ENCODE measurements at regions not wholly inside any gene's neighbourhood (a gene's known extent, or its start where the extent isn't known, plus 50 kb on each side); places are given as distances from the start of the nearest gene placed in this dataset.

DNA sequence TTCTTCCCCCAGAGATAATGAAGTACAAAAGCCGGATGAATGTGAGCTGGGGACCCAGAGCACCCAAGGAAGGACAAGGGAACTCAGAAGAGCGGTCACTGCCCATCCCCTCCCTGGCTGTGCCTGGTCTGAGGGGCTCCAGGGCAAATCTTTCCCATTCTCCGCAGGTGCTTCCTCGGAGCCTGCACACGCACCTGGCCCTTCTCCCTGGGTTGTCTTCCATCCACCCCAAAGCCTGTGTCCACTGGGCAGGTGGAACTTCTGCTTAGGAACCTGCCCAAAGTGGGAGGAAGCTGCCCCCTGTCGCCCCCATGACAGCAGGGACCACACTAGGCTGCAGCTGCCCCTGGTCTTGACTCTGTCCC, 121.0 kb upstream of the FGF3 start:
- CTCF ChIA-PET = no interaction called here
- POLR2A ChIA-PET = no interaction called here
- TF ChIP-seq ARNT (IDR thresholded peaks at IDR 0.05) = no peak
- no peak for TF ChIP-seq CTBP1 (IDR thresholded peaks at IDR 0.05; ENCODE audit: borderline replicate concordance)
- TF ChIP-seq, protein P1, sequence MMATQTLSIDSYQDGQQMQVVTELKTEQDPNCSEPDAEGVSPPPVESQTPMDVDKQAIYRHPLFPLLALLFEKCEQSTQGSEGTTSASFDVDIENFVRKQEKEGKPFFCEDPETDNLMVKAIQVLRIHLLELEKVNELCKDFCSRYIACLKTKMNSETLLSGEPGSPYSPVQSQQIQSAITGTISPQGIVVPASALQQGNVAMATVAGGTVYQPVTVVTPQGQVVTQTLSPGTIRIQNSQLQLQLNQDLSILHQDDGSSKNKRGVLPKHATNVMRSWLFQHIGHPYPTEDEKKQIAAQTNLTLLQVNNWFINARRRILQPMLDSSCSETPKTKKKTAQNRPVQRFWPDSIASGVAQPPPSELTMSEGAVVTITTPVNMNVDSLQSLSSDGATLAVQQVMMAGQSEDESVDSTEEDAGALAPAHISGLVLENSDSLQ (IDR thresholded peaks at IDR 0.05) = no peak
- TF ChIP-seq LEF1 (IDR thresholded peaks at IDR 0.05; ENCODE audit: borderline replicate concordance) = no peak
- no peak for TF ChIP-seq HDGF (IDR thresholded peaks at IDR 0.05; ENCODE audit: borderline replicate concordance)
- no peak for TF ChIP-seq FOXA1 (IDR thresholded peaks at IDR 0.05)
- TF ChIP-seq NFRKB (IDR thresholded peaks at IDR 0.05) = no peak
- no peak for TF ChIP-seq SUZ12 (IDR thresholded peaks at IDR 0.05)
- TF ChIP-seq TARDBP (IDR thresholded peaks at IDR 0.05) = no peak
- no peak for TF ChIP-seq ZNF384 (IDR thresholded peaks at IDR 0.05)
- no peak for DNase-seq (ENCODE audit: extremely low spot score)

DNA sequence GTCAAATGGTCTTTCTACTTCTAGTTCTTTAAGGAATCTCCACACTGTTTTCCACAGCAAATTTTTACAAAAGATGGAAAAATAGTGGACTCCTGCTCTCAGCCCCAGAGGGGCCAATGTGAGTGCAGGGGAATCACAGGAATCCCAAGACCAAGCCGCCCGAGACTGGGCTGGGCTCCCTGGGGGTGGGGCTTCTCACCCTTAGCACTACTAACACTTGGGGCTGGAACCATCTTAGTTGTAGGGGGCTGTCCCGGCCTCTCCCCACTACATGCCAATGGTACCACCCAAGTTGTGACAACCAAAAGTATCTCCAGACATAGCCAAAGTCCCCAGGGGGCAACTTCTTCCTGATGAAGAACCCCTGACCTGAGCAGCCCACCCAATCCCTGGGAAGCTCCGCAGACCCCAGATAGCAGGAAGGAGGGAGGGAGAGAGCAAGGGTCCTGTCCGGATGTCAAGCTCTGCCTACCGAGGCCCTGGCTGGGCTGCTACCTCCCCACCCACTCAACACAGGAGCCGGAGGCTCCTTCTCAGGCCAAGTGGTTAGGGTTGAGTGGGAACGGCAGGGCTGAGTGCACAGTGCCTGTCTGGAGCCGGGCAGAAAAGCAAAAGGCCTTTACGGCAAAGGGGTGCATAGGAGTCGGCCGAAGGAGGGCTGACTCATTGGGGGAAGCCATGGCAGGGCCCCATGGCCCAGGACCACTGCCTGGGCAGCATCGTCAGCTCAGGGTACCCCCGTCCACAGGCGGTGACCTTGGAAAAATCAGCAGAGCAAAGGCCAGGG, 122.5 kb upstream of the FGF3 start:
- ChIA-PET CTCF (no interaction called here), POLR2A (no interaction called here)
- DNase-seq (ENCODE audit: extremely low spot score) = no peak
- no peak for TF ChIP-seq ZNF384 (IDR thresholded peaks at IDR 0.05)
- TF ChIP-seq FOXA1 (IDR thresholded peaks at IDR 0.05) = no peak
- no peak for TF ChIP-seq LEF1 (IDR thresholded peaks at IDR 0.05; ENCODE audit: borderline replicate concordance)
- TF ChIP-seq TARDBP (IDR thresholded peaks at IDR 0.05) = no peak
- TF ChIP-seq L3MBTL2 (conservative IDR thresholded peaks at IDR 0.05) = no peak

DNA sequence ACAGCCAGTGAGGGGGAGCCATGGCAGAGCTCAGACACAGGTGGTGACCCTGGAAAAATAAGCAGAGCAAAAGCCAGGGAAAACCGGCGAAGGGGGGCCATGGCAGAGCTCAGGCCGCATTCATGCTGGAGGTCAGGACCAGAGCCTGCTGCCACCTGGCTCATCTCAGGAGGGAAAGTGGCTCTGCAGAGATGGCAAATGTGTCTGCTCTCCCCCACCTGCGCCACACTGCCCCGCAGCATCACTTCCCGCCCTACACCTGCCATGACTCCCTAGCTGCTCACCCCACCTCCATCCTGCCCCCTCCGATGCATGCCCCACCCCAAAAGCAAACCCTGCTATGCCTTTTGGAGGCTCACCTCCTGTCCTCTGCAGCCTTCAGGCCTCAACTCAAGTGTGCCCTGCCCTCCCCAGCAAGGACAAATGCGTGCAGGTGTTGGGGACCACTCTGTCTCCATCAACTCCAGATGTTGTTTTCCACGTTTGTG, 123.2 kb upstream of the FGF3 start:
- no peak for DNase-seq (ENCODE audit: extremely low spot score)

DNA sequence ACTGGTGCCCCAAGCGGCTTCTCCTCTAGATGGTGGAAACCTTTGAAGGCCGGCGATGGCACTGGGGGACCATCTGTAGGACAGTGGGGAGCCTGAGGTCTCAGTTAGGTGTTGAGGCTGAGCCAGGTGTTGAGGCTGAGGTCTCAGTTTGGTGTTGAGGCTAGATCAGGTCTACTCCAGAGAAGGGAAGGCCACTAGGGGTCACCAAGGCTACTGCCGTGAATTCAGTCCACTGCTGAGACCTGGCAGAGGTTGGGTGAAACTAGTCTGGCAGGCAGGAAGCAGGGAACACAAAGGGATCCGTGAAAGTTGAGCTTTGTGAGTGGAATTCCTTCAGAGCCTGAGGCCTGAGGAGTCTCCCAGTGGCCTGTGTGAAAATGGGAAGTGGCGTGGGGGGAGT, 123.8 kb upstream of the FGF3 start:
- ChIA-PET POLR2A (no interaction called here), CTCF (no interaction called here)
- DNase-seq (ENCODE audit: extremely low spot score) = no peak
- TF ChIP-seq BHLHE40 (IDR thresholded peaks at IDR 0.05; ENCODE audit: borderline replicate concordance) = no peak
- no peak for TF ChIP-seq FOXM1 (IDR thresholded peaks at IDR 0.05; ENCODE audit: borderline replicate concordance)
- no peak for TF ChIP-seq FOXA1 (IDR thresholded peaks at IDR 0.05)
- TF ChIP-seq ARNT (IDR thresholded peaks at IDR 0.05) = no peak
- no peak for TF ChIP-seq ZNF384 (IDR thresholded peaks at IDR 0.05)
- TF ChIP-seq, protein P1 (IDR thresholded peaks at IDR 0.05) = no peak
- no peak for TF ChIP-seq FOXK2 (IDR thresholded peaks at IDR 0.05)
- TF ChIP-seq HDGF (IDR thresholded peaks at IDR 0.05; ENCODE audit: borderline replicate concordance) = no peak
- TF ChIP-seq ELF4 (IDR thresholded peaks at IDR 0.05) = no peak
- no peak for TF ChIP-seq L3MBTL2 (conservative IDR thresholded peaks at IDR 0.05)
- TF ChIP-seq SUZ12 (IDR thresholded peaks at IDR 0.05) = no peak
- no peak for TF ChIP-seq LEF1 (IDR thresholded peaks at IDR 0.05; ENCODE audit: borderline replicate concordance)
- TF ChIP-seq TARDBP (IDR thresholded peaks at IDR 0.05) = no peak

More for the DNA sequence above, 123.2 kb upstream of the FGF3 start:
- ChIA-PET CTCF (no interaction called here), POLR2A (no interaction called here)
- TF ChIP-seq L3MBTL2 (conservative IDR thresholded peaks at IDR 0.05) (no peak), FOXK2 (IDR thresholded peaks at IDR 0.05) (no peak), TARDBP (IDR thresholded peaks at IDR 0.05) (no peak), CTBP1 (IDR thresholded peaks at IDR 0.05; ENCODE audit: borderline replicate concordance) (no peak), FOXM1 (IDR thresholded peaks at IDR 0.05; ENCODE audit: borderline replicate concordance) (no peak), ELF4 (IDR thresholded peaks at IDR 0.05) (no peak), ZNF384 (IDR thresholded peaks at IDR 0.05) (no peak), ARNT (IDR thresholded peaks at IDR 0.05) (no peak), SP1 (IDR thresholded peaks at IDR 0.05) (no peak), BHLHE40 (IDR thresholded peaks at IDR 0.05; ENCODE audit: borderline replicate concordance) (no peak), NFRKB (IDR thresholded peaks at IDR 0.05) (no peak), FOXA1 (IDR thresholded peaks at IDR 0.05) (no peak), HDGF (IDR thresholded peaks at IDR 0.05; ENCODE audit: borderline replicate concordance) (no peak), SUZ12 (IDR thresholded peaks at IDR 0.05) (no peak), LEF1 (IDR thresholded peaks at IDR 0.05; ENCODE audit: borderline replicate concordance) (no peak)
- TF ChIP-seq, protein P1 (IDR thresholded peaks at IDR 0.05) = no peak

DNA sequence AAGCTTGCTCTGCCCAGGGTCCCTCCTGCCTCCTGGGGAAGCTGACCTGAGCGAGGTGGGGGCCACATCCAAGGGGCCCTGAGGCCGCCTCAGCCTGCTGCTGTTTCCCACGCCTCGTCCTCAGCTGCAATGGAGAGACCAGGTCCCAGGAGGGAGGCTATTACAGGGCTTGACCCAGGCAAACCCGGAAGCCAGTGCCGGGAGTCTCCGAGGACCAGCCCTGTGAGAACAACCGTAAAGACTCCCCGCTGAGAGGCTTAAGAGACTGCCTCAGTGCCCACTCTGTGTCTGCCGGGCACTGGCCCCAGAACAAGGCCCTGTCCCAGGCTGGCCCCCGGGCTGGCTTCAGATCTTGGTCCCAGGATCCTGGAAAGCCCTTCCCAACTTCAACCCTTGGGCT, 124.3 kb upstream of the FGF3 start:
- ChIA-PET POLR2A (no interaction called here), CTCF (no interaction called here)
- DNase-seq (ENCODE audit: extremely low spot score) = no peak
- no peak for TF ChIP-seq CTBP1 (IDR thresholded peaks at IDR 0.05; ENCODE audit: borderline replicate concordance)
- TF ChIP-seq SUZ12 (IDR thresholded peaks at IDR 0.05) = no peak
- TF ChIP-seq SP1 (IDR thresholded peaks at IDR 0.05) = no peak
- TF ChIP-seq HDGF (IDR thresholded peaks at IDR 0.05; ENCODE audit: borderline replicate concordance) = no peak
- no peak for TF ChIP-seq FOXM1 (IDR thresholded peaks at IDR 0.05; ENCODE audit: borderline replicate concordance)
- TF ChIP-seq NFRKB (IDR thresholded peaks at IDR 0.05) = no peak
- TF ChIP-seq TARDBP (IDR thresholded peaks at IDR 0.05) = no peak
- no peak for TF ChIP-seq FOXA1 (IDR thresholded peaks at IDR 0.05)
- TF ChIP-seq LEF1 (IDR thresholded peaks at IDR 0.05; ENCODE audit: borderline replicate concordance) = no peak
- no peak for TF ChIP-seq ELF4 (IDR thresholded peaks at IDR 0.05)

DNA sequence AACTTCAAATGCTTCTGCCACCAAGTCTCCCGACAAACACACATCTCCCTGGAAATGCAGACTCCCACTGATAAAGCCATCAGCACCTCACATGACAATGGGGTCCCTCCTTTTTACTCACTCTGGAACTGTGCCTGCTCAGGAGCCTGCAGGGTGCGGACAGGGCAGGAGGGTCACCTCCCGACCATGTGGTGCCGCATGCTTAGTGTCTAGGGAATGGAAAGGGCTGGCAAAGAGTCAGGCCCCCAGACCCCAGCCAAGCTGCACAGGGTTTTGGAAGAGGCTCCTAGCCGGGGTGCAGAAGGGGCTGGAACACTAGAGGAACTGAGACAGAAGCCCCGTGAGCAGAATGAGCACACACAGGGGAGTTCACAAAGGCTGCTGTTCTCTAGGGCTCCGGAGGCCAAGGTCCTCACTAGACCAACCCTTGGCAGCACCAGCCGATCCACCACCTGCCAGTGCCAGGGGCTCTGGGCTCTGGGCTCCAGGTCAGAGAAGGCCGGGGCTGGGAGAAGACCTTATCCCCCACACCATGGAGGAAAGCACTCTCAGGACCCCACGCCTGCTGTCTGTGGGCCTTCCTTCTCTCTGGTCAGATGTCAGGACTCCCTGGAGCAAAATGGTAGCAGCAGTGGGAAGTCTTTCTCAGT, 125.1 kb upstream of the FGF3 start:
- no peak for DNase-seq (ENCODE audit: extremely low spot score)
- CTCF ChIA-PET = no interaction called here
- no peak for TF ChIP-seq CTBP1 (IDR thresholded peaks at IDR 0.05; ENCODE audit: borderline replicate concordance)
- no peak for TF ChIP-seq FOXK2 (IDR thresholded peaks at IDR 0.05)
- no peak for TF ChIP-seq FOXA1 (IDR thresholded peaks at IDR 0.05)
- no peak for TF ChIP-seq LEF1 (IDR thresholded peaks at IDR 0.05; ENCODE audit: borderline replicate concordance)
- POLR2A ChIA-PET = no interaction called here
